ENCODE measurements at regions not wholly inside any gene's neighbourhood (a gene's known extent, or its start where the extent isn't known, plus 50 kb on each side); places are given as distances from the start of the nearest gene placed in this dataset.

DNA sequence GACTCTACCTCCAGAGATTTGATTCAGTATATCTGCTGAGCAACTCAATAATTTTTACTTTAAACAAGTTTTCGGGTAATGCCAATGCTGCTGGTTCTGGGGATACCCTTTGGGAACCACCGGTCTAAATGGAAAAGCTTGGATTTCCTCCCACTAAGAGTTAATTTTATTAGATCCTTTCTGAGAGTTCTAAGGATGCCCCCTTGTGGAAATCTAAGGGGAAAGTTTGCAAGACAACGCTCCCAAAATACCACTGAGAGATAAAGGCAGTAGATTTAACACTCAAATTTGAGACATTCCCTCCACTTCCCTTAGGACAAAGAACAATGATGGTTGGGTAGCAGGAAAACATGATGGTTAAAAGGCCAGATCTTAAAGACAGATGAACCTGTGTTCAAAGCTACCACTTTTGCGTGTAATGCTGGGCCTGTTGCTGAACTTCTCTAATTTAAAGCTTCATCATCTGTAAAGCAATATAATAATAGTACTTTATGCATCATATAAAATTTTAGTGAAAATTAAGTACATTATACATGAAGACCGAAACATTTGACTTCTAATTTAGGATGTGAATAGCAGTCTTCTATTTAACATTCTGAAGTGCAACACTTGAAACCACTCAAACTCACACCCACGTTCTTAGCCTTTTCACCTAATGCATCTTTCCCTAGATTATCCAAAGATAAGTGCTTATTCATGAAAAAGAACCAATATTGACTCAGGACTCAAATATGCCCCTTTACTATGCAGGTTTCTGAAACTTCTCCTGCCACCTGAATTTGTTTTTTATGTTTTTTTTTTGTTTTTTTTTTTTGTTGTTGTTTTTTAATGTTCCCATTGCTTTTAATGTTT is 110.1 kb upstream of the LUZP2 start:
- H3K9me2 ChIP-seq (replicated peaks; ENCODE audit: control insufficient read depth, low read length): no peaks in the 10 kb centered on the region
- H3K27ac ChIP-seq (ENCODE audit: low read depth, low read length): no peak overlapping the region
- TF ChIP-seq EZH2phosphoT487 (IDR thresholded peaks at IDR 0.05; ENCODE audit: borderline replicate concordance, low read length): no peak
- TF ChIP-seq, protein P1, sequence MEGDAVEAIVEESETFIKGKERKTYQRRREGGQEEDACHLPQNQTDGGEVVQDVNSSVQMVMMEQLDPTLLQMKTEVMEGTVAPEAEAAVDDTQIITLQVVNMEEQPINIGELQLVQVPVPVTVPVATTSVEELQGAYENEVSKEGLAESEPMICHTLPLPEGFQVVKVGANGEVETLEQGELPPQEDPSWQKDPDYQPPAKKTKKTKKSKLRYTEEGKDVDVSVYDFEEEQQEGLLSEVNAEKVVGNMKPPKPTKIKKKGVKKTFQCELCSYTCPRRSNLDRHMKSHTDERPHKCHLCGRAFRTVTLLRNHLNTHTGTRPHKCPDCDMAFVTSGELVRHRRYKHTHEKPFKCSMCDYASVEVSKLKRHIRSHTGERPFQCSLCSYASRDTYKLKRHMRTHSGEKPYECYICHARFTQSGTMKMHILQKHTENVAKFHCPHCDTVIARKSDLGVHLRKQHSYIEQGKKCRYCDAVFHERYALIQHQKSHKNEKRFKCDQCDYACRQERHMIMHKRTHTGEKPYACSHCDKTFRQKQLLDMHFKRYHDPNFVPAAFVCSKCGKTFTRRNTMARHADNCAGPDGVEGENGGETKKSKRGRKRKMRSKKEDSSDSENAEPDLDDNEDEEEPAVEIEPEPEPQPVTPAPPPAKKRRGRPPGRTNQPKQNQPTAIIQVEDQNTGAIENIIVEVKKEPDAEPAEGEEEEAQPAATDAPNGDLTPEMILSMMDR (IDR thresholded peaks at IDR 0.05; ENCODE audit: low read depth, low read length, poor library complexity, severe bottlenecking): peak; percentile 48
- no peak overlapping the region for H3K4me2 ChIP-seq (ENCODE audit: low read length)
- no peaks in the 10 kb centered on the region for H3K27me3 ChIP-seq (ENCODE audit: control insufficient read depth, low read length)
- no peaks in the 10 kb centered on the region; the same call in 1 of the 2 replicates for H3K9me3 ChIP-seq (ENCODE audit: control insufficient read depth, insufficient read depth, low read length)
- no peaks in the 10 kb centered on the region for H3K36me3 ChIP-seq (ENCODE audit: control insufficient read depth, low read length)
- H3K4me3 ChIP-seq (ENCODE audit: low read length): no peak overlapping the region
- H3K4me1 ChIP-seq (ENCODE audit: control insufficient read depth, low read length): no peaks in the 10 kb centered on the region
- no peaks in the 10 kb centered on the region for H3K79me2 ChIP-seq (ENCODE audit: control insufficient read depth, low read length)
- H4K20me1 ChIP-seq (ENCODE audit: control insufficient read depth, insufficient read depth, low read depth, low read length): no peaks in the 10 kb centered on the region
- H3F3A ChIP-seq (ENCODE audit: control insufficient read depth, insufficient read depth): no peaks in the 10 kb centered on the region

DNA sequence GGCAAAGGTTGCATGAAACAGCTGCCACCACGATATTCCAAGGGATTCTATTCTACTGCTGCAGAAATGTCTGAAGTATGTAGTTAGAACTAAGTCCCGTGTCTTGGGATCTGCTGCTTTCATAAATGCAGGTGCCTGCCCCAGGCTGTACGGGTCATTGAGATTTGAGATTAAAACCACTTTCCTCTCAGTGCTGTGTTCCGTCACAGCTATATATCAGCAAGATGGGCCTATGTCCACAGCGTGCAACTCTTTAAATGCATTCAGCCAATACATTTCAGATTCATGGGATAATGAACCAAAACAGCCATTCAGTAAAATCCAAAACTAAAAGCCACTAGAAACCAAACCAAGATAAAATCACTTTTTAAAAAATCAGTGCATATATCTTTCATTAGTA is 107.3 kb upstream of the LUZP2 start:
- Histone ChIP-seq H4K20me1 (ENCODE audit: control insufficient read depth, insufficient read depth, low read depth, low read length) (no peaks in the 10 kb centered on the region), H3K4me1 (ENCODE audit: control insufficient read depth, low read length) (no peaks in the 10 kb centered on the region), H3K4me2 (ENCODE audit: low read length) (no peak overlapping the region), H3K9me3 (ENCODE audit: control insufficient read depth, insufficient read depth, low read length) (no peaks in the 10 kb centered on the region; the same call in 1 of the 2 replicates), H3K27ac (ENCODE audit: low read depth, low read length) (no peak overlapping the region), H3K27me3 (ENCODE audit: control insufficient read depth, low read length) (no peaks in the 10 kb centered on the region), H3K36me3 (ENCODE audit: control insufficient read depth, low read length) (no peaks in the 10 kb centered on the region), H3K4me3 (ENCODE audit: low read length) (no peak overlapping the region), H3F3A (ENCODE audit: control insufficient read depth, insufficient read depth) (no peaks in the 10 kb centered on the region), H3K9me2 (replicated peaks; ENCODE audit: control insufficient read depth, low read length) (no peaks in the 10 kb centered on the region), H3K79me2 (ENCODE audit: control insufficient read depth, low read length) (no peaks in the 10 kb centered on the region)
- TF ChIP-seq, protein P1 (IDR thresholded peaks at IDR 0.05; ENCODE audit: low read depth, low read length, poor library complexity, severe bottlenecking): no peak
- no peak for TF ChIP-seq EZH2phosphoT487 (IDR thresholded peaks at IDR 0.05; ENCODE audit: borderline replicate concordance, low read length)

DNA sequence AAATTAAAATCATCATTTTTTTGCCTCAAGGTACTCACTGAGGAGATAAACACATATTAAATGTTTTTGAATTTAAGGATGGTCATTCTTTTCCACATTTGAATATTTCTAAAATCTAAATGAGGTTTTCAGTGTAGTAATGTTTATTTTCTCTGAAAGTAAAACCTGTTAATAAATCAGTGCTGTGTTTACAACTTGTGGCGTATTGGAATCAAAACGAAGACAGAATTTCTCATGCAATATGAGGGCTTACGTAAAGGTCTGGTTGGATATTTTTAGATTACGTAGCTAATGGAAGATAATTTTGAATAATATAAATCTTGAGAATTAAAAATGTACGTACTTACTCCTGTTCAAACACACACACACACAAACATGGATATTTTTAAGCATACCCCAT is 106.8 kb upstream of the LUZP2 start:
- H3K79me2 ChIP-seq (ENCODE audit: control insufficient read depth, low read length): no peaks in the 10 kb centered on the region
- H3K9me2 ChIP-seq (replicated peaks; ENCODE audit: control insufficient read depth, low read length): no peaks in the 10 kb centered on the region
- H3K4me1 ChIP-seq (ENCODE audit: control insufficient read depth, low read length): no peaks in the 10 kb centered on the region
- no peaks in the 10 kb centered on the region for H3F3A ChIP-seq (ENCODE audit: control insufficient read depth, insufficient read depth)
- H4K20me1 ChIP-seq (ENCODE audit: control insufficient read depth, insufficient read depth, low read depth, low read length): no peaks in the 10 kb centered on the region
- H3K27ac ChIP-seq (ENCODE audit: low read depth, low read length): no peak overlapping the region
- H3K36me3 ChIP-seq (ENCODE audit: control insufficient read depth, low read length): no peaks in the 10 kb centered on the region
- H3K4me2 ChIP-seq (ENCODE audit: low read length): no peak overlapping the region
- H3K27me3 ChIP-seq (ENCODE audit: control insufficient read depth, low read length): no peaks in the 10 kb centered on the region
- H3K4me3 ChIP-seq (ENCODE audit: low read length): no peak overlapping the region
- TF ChIP-seq EZH2phosphoT487 (IDR thresholded peaks at IDR 0.05; ENCODE audit: borderline replicate concordance, low read length): no peak
- TF ChIP-seq, protein P1 (IDR thresholded peaks at IDR 0.05; ENCODE audit: low read depth, low read length, poor library complexity, severe bottlenecking): no peak
- no peaks in the 10 kb centered on the region; the same call in 1 of the 2 replicates for H3K9me3 ChIP-seq (ENCODE audit: control insufficient read depth, insufficient read depth, low read length)

Measured in DOHH2 (cell line).